ENCODE measurements at regions not wholly inside any gene's neighbourhood (a gene's known extent, or its start where the extent isn't known, plus 50 kb on each side); places are given as distances from the start of the nearest gene placed in this dataset.
A peak's percentile ranks its signal among the peaks of the same experiment; 100 is the strongest.

GRCh38 chr1:37085393-37085792, 51.1 kb upstream of the GRIK3 start:
- DNase-seq, result no peak

GRCh38 chr1:37089750-37090149, 55.4 kb upstream of the GRIK3 start:
- DNase-seq, result no peak

DNA sequence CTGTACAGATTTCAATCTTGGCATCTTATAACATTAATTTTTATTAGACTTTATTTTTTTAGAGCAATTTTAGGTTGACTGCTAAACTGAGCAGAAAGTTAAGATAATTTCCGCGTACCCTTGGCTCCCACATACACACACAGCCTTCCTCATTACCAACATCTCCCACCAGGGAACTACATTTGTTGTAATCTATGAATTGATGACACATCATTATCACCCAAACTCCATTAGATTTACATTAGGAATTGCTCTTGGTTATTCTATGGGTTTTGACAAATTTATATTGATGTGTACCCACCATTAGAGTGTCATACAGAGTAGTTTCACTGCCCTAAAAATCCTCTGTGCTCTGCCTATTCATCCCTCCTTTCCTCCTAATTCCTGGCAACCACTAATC, 56.4 kb upstream of the GRIK3 start:
- DNase-seq, result no peak

DNA sequence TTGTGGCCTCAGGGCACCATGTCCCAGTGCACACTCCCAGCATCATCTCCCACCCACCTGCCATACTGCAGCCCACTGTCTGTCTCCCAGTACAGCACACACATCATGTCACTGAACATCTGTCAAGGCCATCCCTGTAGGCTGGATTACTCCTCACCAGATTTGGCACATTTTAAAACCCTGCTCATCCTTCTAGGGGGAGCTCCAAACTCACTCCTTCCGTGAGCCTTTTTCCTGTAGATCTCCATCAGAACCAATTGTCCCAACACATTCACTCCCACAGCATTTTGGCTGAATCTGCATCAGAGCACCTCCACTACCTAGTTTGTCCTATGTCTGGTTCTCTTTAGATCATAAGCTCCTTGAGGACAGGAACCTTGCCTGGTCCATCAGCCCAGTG, 58.6 kb upstream of the GRIK3 start:
- DNase-seq, result no peak

- DNase-seq, result peak; percentile 28
These were observed 60.0 kb upstream of the GRIK3 start for GRCh38 chr1:37094302-37094701.

- DNase-seq, result no peak
These were observed 62.2 kb upstream of the GRIK3 start for GRCh38 chr1:37096523-37096922.

GRCh38 chr1:37097731-37098130, 63.4 kb upstream of the GRIK3 start:
- no peak for DNase-seq

GRCh38 chr1:37098237-37098636, 63.9 kb upstream of the GRIK3 start:
- no peak for DNase-seq

GRCh38 chr1:37100310-37100709, 66.0 kb upstream of the GRIK3 start:
- no peak for DNase-seq

GRCh38 chr1:37102656-37103382, 68.5 kb upstream of the GRIK3 start:
- DNase-seq, result no peak

DNA sequence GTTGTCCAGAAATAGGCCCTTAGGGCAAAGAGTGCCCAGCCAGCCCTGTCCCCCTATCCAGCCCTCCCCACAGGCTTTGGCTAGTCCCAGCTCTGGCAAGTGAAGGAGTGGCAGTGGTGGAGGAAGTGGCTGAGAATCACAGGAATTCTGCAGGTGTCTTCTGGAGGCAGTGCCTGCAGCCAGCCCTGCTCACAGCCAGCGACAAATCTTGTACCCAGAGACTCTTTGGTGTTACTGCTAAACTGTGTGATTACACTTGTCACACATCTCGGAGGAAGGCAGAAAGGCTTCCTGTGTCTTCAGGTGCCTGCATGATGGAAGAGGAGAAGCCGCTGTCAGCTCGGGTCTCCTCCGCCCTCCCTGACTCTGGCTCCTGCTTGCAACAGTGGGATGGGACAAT, 71.6 kb upstream of the GRIK3 start:
- DNase-seq, result no peak

DNA sequence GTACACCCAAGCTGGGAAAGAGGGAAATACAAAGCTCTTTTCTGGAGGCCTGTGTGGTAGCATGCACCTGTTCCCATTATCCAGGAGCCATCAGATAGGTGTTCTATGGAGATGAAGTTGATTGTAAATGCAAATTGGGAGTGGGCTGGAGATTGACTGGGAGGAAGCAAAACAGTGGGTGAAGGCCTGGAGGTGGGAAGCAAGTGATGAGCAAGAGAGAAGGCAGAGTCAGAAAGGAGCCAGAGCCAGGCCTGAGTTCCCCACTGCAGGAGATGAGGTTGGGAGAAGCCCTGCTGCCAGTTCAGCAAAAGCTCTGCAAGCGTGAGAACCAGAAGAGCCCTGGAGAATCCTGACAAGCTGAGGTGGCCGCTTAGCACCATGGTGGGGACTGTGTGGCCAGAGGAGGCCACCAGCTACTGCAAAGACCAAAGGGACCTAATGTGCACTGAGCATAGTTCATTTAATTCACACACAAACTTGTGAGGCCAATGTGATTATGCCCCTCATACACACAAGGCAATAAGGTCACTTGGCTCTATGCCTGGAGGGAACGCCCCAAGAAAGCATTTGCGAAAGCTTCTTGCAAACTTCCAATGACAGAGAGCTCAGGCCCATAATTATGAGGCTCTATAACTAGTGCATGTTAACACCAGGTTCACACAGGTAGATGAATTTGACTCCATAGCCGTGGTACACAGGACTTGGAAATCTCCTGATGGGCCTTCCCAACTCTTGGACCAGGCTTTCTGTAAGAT, 73.0 kb upstream of the GRIK3 start:
- no peak for DNase-seq

DNA sequence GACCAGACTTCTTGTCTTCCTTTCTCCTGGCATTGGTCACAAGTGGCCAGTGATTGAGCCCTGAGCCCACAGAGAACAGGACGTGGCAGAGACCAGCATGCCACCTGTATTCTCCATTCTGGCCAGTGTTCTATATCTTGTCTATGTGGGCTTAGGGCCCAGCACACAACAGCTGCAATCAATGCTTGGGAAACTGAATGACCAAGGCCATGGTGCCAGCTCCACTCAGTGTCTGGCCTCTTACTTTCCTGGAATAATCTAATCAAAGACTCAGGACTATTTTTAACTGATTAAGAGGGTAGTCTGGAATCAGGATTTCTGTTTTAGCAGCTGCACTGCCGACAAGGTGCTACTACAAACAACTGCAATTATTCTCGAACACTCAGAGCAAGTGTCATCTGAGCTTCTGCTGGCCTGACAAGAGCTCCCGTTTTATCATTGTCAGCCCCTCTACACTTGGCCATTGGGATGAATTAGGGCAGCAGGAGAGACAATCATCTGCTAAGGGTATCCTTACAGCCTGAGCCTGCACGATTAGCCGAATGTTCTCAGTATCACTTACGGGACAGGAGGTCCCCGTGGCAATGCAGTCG, 74.4 kb upstream of the GRIK3 start:
- no peak for DNase-seq

DNA sequence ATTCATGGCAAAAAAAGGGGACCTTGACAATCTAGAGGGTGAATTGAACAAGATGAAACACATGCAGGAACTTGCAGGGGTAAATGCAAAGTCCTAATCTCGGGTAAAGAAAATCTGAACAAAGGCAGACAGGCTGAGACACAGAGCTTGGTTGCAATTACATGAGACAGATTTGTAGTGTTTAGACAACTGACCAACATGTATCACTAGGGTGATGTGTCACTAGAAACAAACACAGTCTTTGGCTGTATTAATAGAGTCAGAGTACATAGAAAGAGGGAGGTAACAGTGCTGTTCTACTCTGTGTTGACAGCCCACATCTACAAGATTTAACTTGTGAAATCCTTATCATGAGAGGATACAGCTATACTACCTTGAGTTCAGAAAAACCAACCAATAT, 78.1 kb upstream of the GRIK3 start:
- DNase-seq, result no peak

GRCh38 chr1:37113285-37113997, 79.1 kb upstream of the GRIK3 start:
- DNase-seq, result no peak

DNA sequence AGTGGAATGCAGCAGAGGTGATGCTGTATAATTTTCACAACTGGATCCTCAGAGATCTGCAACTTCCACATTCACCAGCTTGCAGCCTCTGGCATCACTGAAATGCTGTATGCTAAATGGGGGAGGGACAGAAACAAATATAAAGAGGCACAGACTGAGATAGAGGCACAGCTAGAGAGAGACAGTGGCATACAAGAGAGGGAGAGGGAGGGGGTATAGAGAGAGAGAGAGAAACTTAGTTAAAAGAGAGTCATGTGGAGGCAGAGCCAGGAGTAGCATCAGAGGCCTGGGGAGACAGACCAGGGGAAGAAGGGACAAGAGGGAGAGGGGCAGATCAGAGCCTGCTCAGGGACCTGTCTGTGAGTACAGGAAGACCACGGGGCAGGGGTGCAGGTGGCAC, 84.5 kb upstream of the GRIK3 start:
- DNase-seq, result no peak

- no peak for DNase-seq
These were observed 86.0 kb upstream of the GRIK3 start for GRCh38 chr1:37120279-37120678.

GRCh38 chr1:37123276-37124115, 89.2 kb upstream of the GRIK3 start:
- no peak for DNase-seq

DNA sequence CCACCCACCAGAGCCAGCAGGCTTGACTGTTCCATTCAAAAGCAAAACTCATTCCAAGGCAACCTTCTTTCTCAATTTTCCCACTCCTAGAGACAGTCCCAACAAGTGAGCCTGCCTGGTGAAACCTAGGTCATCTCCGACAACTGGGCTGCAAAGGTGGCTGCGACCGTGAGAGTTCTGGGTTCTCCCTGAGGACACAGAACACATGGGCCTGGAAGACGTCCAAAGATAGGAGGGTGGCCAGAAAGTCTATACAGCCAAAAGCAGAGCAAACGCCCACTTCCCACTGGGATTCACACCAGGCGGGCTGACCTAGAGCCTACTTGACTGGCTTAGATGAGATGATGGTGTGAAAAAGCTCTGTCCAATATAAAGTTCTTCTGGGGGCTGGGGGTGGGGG, 90.2 kb upstream of the GRIK3 start:
- no peak for DNase-seq

- no peak for DNase-seq
These were observed 91.0 kb upstream of the GRIK3 start for GRCh38 chr1:37125295-37125694.

DNA sequence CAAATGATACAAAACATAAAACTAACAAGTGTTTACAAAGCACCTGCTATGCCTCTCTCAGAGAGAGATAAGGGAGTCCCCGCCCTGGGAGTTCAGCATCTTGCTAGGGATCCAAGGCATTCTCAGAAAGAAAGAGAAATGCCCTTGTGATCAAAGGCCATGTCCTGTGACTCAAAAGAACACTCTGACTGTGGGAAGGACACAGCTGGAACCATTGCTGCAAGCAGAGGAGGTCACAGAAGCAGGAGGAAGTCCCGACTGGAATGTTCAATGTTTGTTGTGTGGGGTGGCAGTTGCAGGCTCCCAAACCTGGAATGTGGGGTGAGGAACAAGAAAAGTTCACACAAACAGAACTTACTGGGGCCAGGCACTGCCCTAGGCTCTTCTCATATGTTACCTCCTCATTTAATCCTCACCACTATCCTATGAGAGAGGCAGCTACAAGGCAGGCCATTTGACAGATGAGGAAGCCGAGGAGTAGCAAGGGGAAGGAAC, 93.0 kb upstream of the GRIK3 start:
- no peak for DNase-seq

DNA sequence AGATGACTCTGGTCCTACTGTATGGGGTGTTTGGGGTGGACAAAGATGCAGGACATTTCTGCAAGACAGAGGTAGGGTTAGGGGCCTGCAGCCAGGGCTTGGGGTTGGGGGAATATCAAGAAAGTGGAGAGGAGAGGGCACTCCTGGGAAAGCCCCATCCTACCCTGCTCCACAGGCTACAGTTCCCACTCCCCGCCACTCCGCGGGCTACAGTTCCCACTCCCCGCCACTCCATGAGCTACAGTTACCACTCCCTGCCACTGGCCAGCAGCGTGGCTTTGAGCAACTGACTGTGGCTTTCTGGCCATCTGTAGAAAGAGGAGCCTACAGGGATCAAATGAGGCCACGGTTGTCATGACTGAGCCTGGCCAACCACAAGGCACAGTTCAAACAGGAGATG, 93.8 kb upstream of the GRIK3 start:
- no peak for DNase-seq
